NB4 (cell line): ENCODE measurements at regions not wholly inside any gene's neighbourhood (a gene's known extent, or its start where the extent isn't known, plus 50 kb on each side); places are given as distances from the start of the nearest gene placed in this dataset.

Source experiments
- DNase-seq: peaks from one replicate; pipeline ENCODE4 v3.0.0; 2010; ENCODE audit warnings: low read depth
- H3K4me3 ChIP-seq: one replicate; pipeline ENCODE4 v1.5.1; 2011; ENCODE audit warnings: mild to moderate bottlenecking, low read depth, low read length, moderate library complexity
- CTCF ChIP-seq: IDR thresholded peaks from one replicate; pipeline ENCODE4 v1.5.1; 2012; ENCODE audit warnings: low read depth, low read length
- MAX ChIP-seq: IDR thresholded peaks from 2 replicates; pipeline ENCODE4 v1.6.1; 2011; ENCODE audit warnings: low read depth, low read length
- MYC ChIP-seq: IDR thresholded peaks from 2 replicates; pipeline ENCODE4 v1.6.1; 2011; ENCODE audit warnings: low read depth, low read length
- POLR2A ChIP-seq: IDR thresholded peaks from 2 replicates; pipeline ENCODE4 v1.6.1; 2011; ENCODE audit warnings: mild to moderate bottlenecking; ENCODE audit not compliant: insufficient read length; ENCODE audit errors: extremely low read depth

DNA sequence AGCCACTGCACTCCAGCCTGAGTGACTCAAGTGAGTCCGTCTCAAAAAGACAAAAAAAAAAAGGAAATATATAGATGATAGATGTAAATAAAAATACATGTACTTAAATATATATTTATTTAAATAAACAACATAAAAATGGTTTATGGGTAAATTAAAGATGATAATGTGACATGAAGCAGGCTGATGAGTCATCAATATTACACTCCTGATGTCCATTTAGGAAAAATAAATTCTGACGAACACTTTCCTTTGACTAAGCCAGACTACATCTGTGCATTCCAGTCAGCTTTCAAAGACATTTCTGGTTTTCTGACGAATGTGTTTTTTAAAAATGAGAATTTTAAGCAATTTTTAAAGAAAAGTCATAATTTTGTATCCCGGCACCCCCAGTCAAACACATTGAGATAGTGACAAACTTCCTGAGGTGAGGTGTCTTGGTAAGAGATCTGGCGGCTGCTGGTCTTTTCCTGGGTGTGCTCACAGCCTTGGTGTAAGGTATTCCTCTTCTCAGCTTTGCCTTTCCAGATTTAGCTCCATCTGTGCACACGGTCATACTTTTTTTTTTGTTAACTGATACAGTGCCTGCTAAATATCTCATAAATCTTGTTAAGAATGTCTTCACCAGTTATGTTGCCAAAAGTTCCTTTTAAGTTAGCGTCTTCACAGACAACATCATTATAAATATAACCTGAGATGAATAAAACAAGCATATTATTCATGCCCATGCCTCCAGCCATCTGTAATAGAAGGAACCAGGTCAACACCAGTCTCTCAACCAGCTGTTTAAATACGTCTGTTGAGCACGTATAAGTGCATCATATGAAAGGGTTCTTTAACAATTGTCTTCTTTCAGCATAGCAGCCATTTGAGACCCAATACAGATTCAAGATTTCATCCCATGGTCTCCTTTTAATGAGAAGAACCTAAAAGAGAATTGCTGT, 214.5 kb upstream of the PLD5 start:
- DNase-seq = no peak
- no peak overlapping the region for H3K4me3 ChIP-seq
- TF ChIP-seq CTCF (no peak), MAX (no peak), MYC (no peak), POLR2A (no peak)

DNA sequence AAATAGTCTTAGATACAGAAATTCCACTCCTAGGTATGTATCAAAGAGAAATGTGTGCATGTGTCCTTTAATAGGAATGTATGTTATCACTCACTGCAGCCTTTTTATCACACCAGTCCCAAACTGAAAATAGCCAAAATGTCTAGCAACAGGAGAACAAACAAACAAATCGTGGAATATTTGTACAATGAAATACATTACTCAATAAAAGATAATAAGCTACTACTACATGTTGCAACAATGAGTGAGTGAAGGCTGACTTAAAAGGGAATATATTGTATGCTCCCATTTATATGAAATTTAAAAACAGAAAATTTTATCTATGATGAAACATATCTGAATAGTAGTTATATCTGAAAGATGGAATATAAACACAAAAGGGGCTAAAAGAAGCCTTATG, 212.1 kb upstream of the PLD5 start:
- TF ChIP-seq CTCF (no peak), MAX (no peak), MYC (no peak), POLR2A (no peak)
- no peak for DNase-seq
- H3K4me3 ChIP-seq = no peak overlapping the region

- no peak for DNase-seq
- H3K4me3 ChIP-seq = no peak overlapping the region
- TF ChIP-seq MYC = no peak
- TF ChIP-seq POLR2A = no peak
- TF ChIP-seq CTCF = no peak
- no peak for TF ChIP-seq MAX
These were observed 210.8 kb upstream of the PLD5 start for GRCh38 chr1:242735323-242735722.

DNA sequence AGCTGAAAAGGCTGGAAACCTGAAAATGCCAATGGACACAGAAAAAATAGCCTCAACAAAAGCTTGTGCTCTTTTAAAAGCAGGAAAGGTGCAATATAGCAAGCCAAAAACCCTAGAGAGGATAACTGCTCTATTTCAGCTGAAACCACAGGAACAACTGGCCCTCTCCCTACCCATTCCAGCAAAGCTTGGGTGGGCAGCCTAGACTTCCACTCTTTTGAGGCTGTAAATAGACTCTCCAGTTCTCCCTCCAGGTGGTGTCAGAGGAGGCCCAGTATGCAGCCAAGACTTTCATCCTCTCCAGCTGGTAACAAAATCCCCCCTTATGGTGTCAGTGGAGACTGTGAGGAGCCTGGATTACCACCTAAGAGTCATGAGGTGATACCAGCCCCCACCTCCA, 206.9 kb upstream of the PLD5 start:
- DNase-seq = no peak
- H3K4me3 ChIP-seq = no peak overlapping the region
- TF ChIP-seq CTCF = no peak
- no peak for TF ChIP-seq POLR2A
- TF ChIP-seq MYC = no peak
- no peak for TF ChIP-seq MAX

- TF ChIP-seq MAX = no peak
- no peak for TF ChIP-seq POLR2A
- no peak for TF ChIP-seq MYC
- no peak for TF ChIP-seq CTCF
- no peak for DNase-seq
- H3K4me3 ChIP-seq = no peak overlapping the region
These were observed 204.2 kb upstream of the PLD5 start for GRCh38 chr1:242728696-242729095.
